ENCODE measurements at regions not wholly inside any gene's neighbourhood (a gene's known extent, or its start where the extent isn't known, plus 50 kb on each side); places are given as distances from the start of the nearest gene placed in this dataset.

- DNase-seq (ENCODE audit: low spot score) = no peak
- in situ Hi-C loops (cut with MboI; ENCODE audit: low pct_unique_long_range_greater_than_20kb, low sequenced_read_pairs, unreplicated experiment) = no loop called here
- TF ChIP-seq, protein P1, sequence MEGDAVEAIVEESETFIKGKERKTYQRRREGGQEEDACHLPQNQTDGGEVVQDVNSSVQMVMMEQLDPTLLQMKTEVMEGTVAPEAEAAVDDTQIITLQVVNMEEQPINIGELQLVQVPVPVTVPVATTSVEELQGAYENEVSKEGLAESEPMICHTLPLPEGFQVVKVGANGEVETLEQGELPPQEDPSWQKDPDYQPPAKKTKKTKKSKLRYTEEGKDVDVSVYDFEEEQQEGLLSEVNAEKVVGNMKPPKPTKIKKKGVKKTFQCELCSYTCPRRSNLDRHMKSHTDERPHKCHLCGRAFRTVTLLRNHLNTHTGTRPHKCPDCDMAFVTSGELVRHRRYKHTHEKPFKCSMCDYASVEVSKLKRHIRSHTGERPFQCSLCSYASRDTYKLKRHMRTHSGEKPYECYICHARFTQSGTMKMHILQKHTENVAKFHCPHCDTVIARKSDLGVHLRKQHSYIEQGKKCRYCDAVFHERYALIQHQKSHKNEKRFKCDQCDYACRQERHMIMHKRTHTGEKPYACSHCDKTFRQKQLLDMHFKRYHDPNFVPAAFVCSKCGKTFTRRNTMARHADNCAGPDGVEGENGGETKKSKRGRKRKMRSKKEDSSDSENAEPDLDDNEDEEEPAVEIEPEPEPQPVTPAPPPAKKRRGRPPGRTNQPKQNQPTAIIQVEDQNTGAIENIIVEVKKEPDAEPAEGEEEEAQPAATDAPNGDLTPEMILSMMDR (IDR thresholded peaks at IDR 0.05; ENCODE audit: extremely low read depth, insufficient read depth, missing control alignments) = no peak
Observed at GRCh38 chr7:54932818-54933543, 85.8 kb upstream of the EGFR start.

GRCh38 chr7:54933643-54934042 is 85.2 kb upstream of the EGFR start:
- TF ChIP-seq, protein P1 (IDR thresholded peaks at IDR 0.05; ENCODE audit: extremely low read depth, insufficient read depth, missing control alignments) = no peak
- in situ Hi-C loops (cut with MboI; ENCODE audit: low pct_unique_long_range_greater_than_20kb, low sequenced_read_pairs, unreplicated experiment) = no loop called here
- DNase-seq (ENCODE audit: low spot score) = no peak

GRCh38 chr7:54940748-54941147 is 78.1 kb upstream of the EGFR start:
- in situ Hi-C loops (cut with MboI; ENCODE audit: low pct_unique_long_range_greater_than_20kb, low sequenced_read_pairs, unreplicated experiment) = no loop called here
- TF ChIP-seq, protein P1 (IDR thresholded peaks at IDR 0.05; ENCODE audit: extremely low read depth, insufficient read depth, missing control alignments) = no peak
- no peak for DNase-seq (ENCODE audit: low spot score)

DNA sequence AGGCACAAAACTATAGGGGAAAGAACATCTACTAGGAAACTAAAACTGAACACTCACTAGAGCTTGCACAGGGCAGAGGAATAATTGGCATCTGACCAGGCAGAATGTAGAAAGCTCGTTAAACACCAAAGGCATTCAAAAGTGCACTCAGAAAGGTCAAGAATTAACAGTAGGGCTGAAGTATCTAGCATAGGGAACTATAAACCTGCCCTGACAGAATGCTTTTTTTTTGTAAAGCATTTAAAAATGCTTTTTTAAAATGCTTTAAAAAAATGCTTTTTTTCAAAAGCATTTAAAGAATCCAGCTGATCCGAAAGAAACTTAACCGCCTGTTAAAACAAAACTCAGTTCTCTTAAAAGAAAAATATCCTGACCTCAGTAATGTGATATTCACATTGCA is 74.6 kb upstream of the EGFR start:
- TF ChIP-seq, protein P1 (IDR thresholded peaks at IDR 0.05; ENCODE audit: extremely low read depth, insufficient read depth, missing control alignments) = no peak
- no peak for DNase-seq (ENCODE audit: low spot score)
- in situ Hi-C loops (cut with MboI; ENCODE audit: low pct_unique_long_range_greater_than_20kb, low sequenced_read_pairs, unreplicated experiment) = no loop called here

DNA sequence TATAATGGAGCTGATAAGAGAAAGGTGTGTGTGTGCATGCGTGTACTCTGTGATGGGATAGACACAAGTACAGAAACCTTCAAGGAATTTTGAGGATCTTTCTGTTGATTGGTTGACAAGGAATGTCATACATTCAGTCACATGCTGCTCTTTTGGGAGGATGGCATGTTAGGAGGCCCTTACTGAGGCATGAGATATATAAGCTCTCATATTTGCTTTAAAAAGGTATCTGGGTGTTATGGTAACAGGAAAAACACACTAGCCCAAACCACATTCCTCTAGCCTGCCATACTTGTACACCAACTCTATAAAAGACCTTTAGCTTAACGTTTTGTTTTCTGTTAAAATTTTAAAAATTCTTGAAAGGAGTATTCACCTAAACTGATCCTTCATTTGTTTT is 72.5 kb upstream of the EGFR start:
- in situ Hi-C loops (cut with MboI; ENCODE audit: low pct_unique_long_range_greater_than_20kb, low sequenced_read_pairs, unreplicated experiment) = no loop called here
- DNase-seq (ENCODE audit: low spot score) = no peak
- TF ChIP-seq, protein P1 (IDR thresholded peaks at IDR 0.05; ENCODE audit: extremely low read depth, insufficient read depth, missing control alignments) = no peak

DNA sequence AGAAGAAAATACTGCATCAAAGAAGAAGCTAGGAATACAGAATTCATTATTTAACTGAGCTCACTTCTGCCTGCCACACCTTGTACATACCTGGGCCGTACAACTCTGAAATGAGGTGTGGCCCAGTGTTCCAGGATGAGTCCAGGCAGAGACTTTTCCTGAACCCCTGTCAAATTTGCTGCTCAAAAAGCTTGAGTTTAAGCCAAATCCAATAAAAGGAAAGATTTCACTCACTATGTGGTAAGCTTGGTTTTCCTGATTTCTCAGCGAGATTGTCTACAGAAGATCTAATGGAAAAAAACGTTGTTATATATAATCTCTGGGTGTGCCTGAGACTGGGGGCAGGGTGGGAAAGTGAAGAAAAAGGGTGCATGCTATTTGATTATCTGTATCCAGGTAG is 72.1 kb upstream of the EGFR start:
- TF ChIP-seq, protein P1 (IDR thresholded peaks at IDR 0.05; ENCODE audit: extremely low read depth, insufficient read depth, missing control alignments) = no peak
- in situ Hi-C loops (cut with MboI; ENCODE audit: low pct_unique_long_range_greater_than_20kb, low sequenced_read_pairs, unreplicated experiment) = no loop called here
- DNase-seq (ENCODE audit: low spot score) = no peak

All from GM13977 (cell line).